H1 (cell line): ENCODE measurements at regions not wholly inside any gene's neighbourhood (a gene's known extent, or its start where the extent isn't known, plus 50 kb on each side); places are given as distances from the start of the nearest gene placed in this dataset.

Source experiments
- CBX8 ChIP-seq: fragments of 300-800, 300-1000 bp; sonication (generic); IDR thresholded peaks from 2 replicates; pipeline ENCODE4 v1.7.1; 2016; ENCODE audit warnings: low read depth, low read length, borderline replicate concordance
- EGR1 ChIP-seq: IDR thresholded peaks from 2 replicates; pipeline ENCODE4 v1.6.1; 2011; ENCODE audit warnings: low read depth, low read length, borderline replicate concordance
- EP300 ChIP-seq, 2 experiments: IDR thresholded peaks; 1 replicate in 1 of 2; 2 replicates in 1 of 2; pipeline ENCODE4 v1.6.1; 2011 to 2012; ENCODE audit warnings: low read depth in 2 of 2, low read length in 2 of 2, mild to moderate bottlenecking in 2 of 2, borderline replicate concordance in 1 of 2, inconsistent platforms in 1 of 2, moderate library complexity in 1 of 2
- SIX5 ChIP-seq: IDR thresholded peaks from 2 replicates; pipeline ENCODE4 v1.6.1; 2011; ENCODE audit warnings: mild to moderate bottlenecking, low read depth, low read length
- YY1 ChIP-seq: IDR thresholded peaks from 2 replicates; pipeline ENCODE4 v1.6.1; 2011; ENCODE audit warnings: low read depth, mild to moderate bottlenecking, low read length
- TF ChIP-seq, protein P1 (sequence below): fragments of 300-600 bp; sonication (generic); IDR thresholded peaks from 2 replicates; pipeline ENCODE4 v1.7.1; 2012; ENCODE audit warnings: low read length, moderate library complexity, mild to moderate bottlenecking, inconsistent platforms; ENCODE audit not compliant: insufficient replicate concordance
- TF ChIP-seq, protein P2 (sequence below): IDR thresholded peaks from 2 replicates; pipeline ENCODE4 v1.6.1; 2012; ENCODE audit warnings: low read length, inconsistent platforms

DNA sequence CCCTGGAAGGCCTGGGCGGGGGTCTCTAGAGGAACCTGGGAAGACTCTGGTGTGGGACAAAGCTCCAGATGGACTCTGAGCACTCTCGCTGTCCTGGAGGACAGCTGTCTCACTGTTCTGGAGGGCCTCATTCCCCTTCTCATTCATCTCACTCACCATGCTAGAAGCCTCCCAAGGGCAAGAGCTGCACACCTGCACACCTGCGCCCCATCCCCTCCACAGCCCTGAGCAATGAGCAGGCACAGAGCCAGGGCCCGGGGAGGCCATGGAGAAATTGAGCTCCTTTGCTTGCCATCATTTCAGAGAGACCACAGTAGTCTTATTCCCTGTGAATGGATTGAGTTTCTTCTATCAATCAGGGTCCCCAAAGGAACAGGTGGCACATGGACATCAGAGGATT is 1168.5 kb downstream of the UQCRFS1 start (continued):
- TF ChIP-seq, protein P1, sequence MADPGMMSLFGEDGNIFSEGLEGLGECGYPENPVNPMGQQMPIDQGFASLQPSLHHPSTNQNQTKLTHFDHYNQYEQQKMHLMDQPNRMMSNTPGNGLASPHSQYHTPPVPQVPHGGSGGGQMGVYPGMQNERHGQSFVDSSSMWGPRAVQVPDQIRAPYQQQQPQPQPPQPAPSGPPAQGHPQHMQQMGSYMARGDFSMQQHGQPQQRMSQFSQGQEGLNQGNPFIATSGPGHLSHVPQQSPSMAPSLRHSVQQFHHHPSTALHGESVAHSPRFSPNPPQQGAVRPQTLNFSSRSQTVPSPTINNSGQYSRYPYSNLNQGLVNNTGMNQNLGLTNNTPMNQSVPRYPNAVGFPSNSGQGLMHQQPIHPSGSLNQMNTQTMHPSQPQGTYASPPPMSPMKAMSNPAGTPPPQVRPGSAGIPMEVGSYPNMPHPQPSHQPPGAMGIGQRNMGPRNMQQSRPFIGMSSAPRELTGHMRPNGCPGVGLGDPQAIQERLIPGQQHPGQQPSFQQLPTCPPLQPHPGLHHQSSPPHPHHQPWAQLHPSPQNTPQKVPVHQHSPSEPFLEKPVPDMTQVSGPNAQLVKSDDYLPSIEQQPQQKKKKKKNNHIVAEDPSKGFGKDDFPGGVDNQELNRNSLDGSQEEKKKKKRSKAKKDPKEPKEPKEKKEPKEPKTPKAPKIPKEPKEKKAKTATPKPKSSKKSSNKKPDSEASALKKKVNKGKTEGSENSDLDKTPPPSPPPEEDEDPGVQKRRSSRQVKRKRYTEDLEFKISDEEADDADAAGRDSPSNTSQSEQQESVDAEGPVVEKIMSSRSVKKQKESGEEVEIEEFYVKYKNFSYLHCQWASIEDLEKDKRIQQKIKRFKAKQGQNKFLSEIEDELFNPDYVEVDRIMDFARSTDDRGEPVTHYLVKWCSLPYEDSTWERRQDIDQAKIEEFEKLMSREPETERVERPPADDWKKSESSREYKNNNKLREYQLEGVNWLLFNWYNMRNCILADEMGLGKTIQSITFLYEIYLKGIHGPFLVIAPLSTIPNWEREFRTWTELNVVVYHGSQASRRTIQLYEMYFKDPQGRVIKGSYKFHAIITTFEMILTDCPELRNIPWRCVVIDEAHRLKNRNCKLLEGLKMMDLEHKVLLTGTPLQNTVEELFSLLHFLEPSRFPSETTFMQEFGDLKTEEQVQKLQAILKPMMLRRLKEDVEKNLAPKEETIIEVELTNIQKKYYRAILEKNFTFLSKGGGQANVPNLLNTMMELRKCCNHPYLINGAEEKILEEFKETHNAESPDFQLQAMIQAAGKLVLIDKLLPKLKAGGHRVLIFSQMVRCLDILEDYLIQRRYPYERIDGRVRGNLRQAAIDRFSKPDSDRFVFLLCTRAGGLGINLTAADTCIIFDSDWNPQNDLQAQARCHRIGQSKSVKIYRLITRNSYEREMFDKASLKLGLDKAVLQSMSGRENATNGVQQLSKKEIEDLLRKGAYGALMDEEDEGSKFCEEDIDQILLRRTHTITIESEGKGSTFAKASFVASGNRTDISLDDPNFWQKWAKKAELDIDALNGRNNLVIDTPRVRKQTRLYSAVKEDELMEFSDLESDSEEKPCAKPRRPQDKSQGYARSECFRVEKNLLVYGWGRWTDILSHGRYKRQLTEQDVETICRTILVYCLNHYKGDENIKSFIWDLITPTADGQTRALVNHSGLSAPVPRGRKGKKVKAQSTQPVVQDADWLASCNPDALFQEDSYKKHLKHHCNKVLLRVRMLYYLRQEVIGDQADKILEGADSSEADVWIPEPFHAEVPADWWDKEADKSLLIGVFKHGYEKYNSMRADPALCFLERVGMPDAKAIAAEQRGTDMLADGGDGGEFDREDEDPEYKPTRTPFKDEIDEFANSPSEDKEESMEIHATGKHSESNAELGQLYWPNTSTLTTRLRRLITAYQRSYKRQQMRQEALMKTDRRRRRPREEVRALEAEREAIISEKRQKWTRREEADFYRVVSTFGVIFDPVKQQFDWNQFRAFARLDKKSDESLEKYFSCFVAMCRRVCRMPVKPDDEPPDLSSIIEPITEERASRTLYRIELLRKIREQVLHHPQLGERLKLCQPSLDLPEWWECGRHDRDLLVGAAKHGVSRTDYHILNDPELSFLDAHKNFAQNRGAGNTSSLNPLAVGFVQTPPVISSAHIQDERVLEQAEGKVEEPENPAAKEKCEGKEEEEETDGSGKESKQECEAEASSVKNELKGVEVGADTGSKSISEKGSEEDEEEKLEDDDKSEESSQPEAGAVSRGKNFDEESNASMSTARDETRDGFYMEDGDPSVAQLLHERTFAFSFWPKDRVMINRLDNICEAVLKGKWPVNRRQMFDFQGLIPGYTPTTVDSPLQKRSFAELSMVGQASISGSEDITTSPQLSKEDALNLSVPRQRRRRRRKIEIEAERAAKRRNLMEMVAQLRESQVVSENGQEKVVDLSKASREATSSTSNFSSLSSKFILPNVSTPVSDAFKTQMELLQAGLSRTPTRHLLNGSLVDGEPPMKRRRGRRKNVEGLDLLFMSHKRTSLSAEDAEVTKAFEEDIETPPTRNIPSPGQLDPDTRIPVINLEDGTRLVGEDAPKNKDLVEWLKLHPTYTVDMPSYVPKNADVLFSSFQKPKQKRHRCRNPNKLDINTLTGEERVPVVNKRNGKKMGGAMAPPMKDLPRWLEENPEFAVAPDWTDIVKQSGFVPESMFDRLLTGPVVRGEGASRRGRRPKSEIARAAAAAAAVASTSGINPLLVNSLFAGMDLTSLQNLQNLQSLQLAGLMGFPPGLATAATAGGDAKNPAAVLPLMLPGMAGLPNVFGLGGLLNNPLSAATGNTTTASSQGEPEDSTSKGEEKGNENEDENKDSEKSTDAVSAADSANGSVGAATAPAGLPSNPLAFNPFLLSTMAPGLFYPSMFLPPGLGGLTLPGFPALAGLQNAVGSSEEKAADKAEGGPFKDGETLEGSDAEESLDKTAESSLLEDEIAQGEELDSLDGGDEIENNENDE: no peak
- no peak for TF ChIP-seq YY1
- TF ChIP-seq EGR1: no peak
- no peak for TF ChIP-seq EP300 (IDR thresholded peaks at IDR 0.05; ENCODE audit: borderline replicate concordance in 1 of 2, low read depth in 2 of 2, low read length in 2 of 2)
- TF ChIP-seq, protein P2, sequence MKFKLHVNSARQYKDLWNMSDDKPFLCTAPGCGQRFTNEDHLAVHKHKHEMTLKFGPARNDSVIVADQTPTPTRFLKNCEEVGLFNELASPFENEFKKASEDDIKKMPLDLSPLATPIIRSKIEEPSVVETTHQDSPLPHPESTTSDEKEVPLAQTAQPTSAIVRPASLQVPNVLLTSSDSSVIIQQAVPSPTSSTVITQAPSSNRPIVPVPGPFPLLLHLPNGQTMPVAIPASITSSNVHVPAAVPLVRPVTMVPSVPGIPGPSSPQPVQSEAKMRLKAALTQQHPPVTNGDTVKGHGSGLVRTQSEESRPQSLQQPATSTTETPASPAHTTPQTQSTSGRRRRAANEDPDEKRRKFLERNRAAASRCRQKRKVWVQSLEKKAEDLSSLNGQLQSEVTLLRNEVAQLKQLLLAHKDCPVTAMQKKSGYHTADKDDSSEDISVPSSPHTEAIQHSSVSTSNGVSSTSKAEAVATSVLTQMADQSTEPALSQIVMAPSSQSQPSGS: no peak
- TF ChIP-seq CBX8: no peak
- no peak for TF ChIP-seq SIX5
